K562 (cell line): ENCODE measurements at regions not wholly inside any gene's neighbourhood (a gene's known extent, or its start where the extent isn't known, plus 50 kb on each side); places are given as distances from the start of the nearest gene placed in this dataset.
"Not testable (repeated sequence)": the region's sequence is repeated elsewhere in the genome, so short reads cannot be mapped to it uniquely, and the experiment has no call there.

Experiments
- ATAC-seq: fragments of 200-7000 bp; cut with Tn5 transposase; 3 replicates; pipeline ENCODE4 v1.9.1; 2020; ENCODE audit warnings: moderate library complexity
- BruUV-seq: library from RNA; stranded (reverse); fragments of 400-500 nt; replicated peaks from 2 replicates; lab custom pipeline; 2021; lab: Mats Ljungman, UMichigan
- CTCF ChIA-PET: fragments of 300-600 bp; formaldehyde crosslinking; extraction: SDS; loops from one replicate; lab custom pipeline; 2021; ENCODE audit warnings: low intra/inter-chr PET ratio; lab: Yijun Ruan, JAX
- POLR2A ChIA-PET: fragments of 300-600, 350-650 bp; sonication (Branson Sonifier 250); formaldehyde crosslinking; extraction: SDS; loops from one replicate; lab custom pipeline; 2021; ENCODE audit warnings: antibody characterized with exemption, inconsistent platforms; lab: Yijun Ruan, JAX
- DNase-seq, 4 experiments: peaks; one replicate each; pipeline versions ENCODE4 v3.0.0 to v3.0.0-alpha.2; 2011 to 2018; ENCODE audit warnings: low spot score in 3 of 4, mixed read lengths in 3 of 4; ENCODE audit errors: extremely low read depth in 1 of 4
- FAIRE-seq: peaks from 2 replicates; lab custom pipeline; 2011; peaks lifted over from hg19 to GRCh38; lab: Jason Lieb, UNC
- H2AFZ ChIP-seq: 2 replicates; pipeline ENCODE4 v1.6.0; 2011; ENCODE audit warnings: low read depth, low read length, control low read depth, inconsistent platforms
- H3K27ac ChIP-seq: fragments of 200-600 bp; 3 replicates; pipeline ENCODE4 v1.8.0; 2011; ENCODE audit warnings: low read depth, mild to moderate bottlenecking, control low read depth, inconsistent platforms, low read length, moderate library complexity, mixed read lengths; ENCODE audit errors: extremely low read depth
- H3K27me3 ChIP-seq, 2 experiments: fragments of 300-600 bp in 1 of 2; 2 replicates in 1 of 2; 3 replicates in 1 of 2; pipeline versions ENCODE4 v1.6.0 to v1.8.0; 2011; ENCODE audit warnings: inconsistent platforms in 2 of 2, low read length in 2 of 2, mild to moderate bottlenecking in 1 of 2, mixed read lengths in 1 of 2, moderate library complexity in 1 of 2; ENCODE audit not compliant: control insufficient read depth in 2 of 2, insufficient read depth in 2 of 2
- H3K36me3 ChIP-seq: fragments of 300-600 bp; 3 replicates; pipeline ENCODE4 v1.8.0; 2011; ENCODE audit warnings: mild to moderate bottlenecking, low read length, inconsistent platforms; ENCODE audit not compliant: control insufficient read depth, insufficient read depth
- H3K4me1 ChIP-seq, 2 experiments: fragments of 200-600 bp in 1 of 2; replicated peaks in 1 of 2; 2 replicates in 1 of 2; 3 replicates in 1 of 2; pipeline versions ENCODE4 v1.5.1 to v1.8.0; 2011; ENCODE audit warnings: inconsistent platforms in 2 of 2, low read length in 2 of 2, mild to moderate bottlenecking in 1 of 2, mixed read lengths in 1 of 2, moderate library complexity in 1 of 2; ENCODE audit not compliant: control insufficient read depth in 2 of 2, insufficient read depth in 2 of 2
- H3K4me2 ChIP-seq: 2 replicates; pipeline ENCODE4 v1.6.1; 2011; ENCODE audit warnings: low read length, control low read depth, inconsistent platforms, mixed read lengths; ENCODE audit not compliant: insufficient read depth
- H3K4me3 ChIP-seq: fragments of 200-600 bp; sonication (generic), shearing (Covaris generic); 2 replicates; pipeline ENCODE4 v1.5.1; 2016; ENCODE audit warnings: control low read depth, inconsistent platforms
- H3K79me2 ChIP-seq: fragments of 200-600 bp; 3 replicates; pipeline ENCODE4 v1.8.0; 2011; ENCODE audit warnings: low read length, inconsistent platforms; ENCODE audit not compliant: control insufficient read depth, insufficient read depth
- H3K9ac ChIP-seq, 2 experiments: 2 replicates each; pipeline versions ENCODE4 v1.6.0 to v1.6.1; 2011; ENCODE audit warnings: low read depth in 2 of 2, low read length in 2 of 2, control low read depth in 1 of 2, inconsistent platforms in 1 of 2, mild to moderate bottlenecking in 1 of 2, mixed read lengths in 1 of 2; ENCODE audit not compliant: insufficient read depth in 1 of 2
- H3K9me1 ChIP-seq: one replicate; pipeline ENCODE4 v1.6.0; 2011; ENCODE audit warnings: inconsistent platforms, mild to moderate bottlenecking, low read length, moderate library complexity; ENCODE audit not compliant: control insufficient read depth, insufficient read depth
- H3K9me3 ChIP-seq: replicated peaks from 2 replicates; pipeline ENCODE4 v1.5.1; 2011; ENCODE audit warnings: low read depth, low read length, inconsistent platforms; ENCODE audit not compliant: control insufficient read depth, insufficient read depth
- H4K20me1 ChIP-seq: replicated peaks from 2 replicates; pipeline ENCODE4 v1.6.1; 2011; ENCODE audit warnings: low read length, inconsistent platforms, mixed read lengths; ENCODE audit not compliant: control insufficient read depth, insufficient read depth
- GABPB2 ChIP-seq: fragments of 250-450 bp; sonication (Bioruptor Pico); conservative IDR thresholded peaks from 2 replicates; pipeline ENCODE4 v1.5.1; 2021; ENCODE audit warnings: mild to moderate bottlenecking
- NFIX ChIP-seq: fragments of 250-450 bp; sonication (Bioruptor Pico); IDR thresholded peaks from 2 replicates; pipeline ENCODE4 v1.4.0; 2020; ENCODE audit warnings: low read depth, mild to moderate bottlenecking, moderate library complexity
- ZBTB11 ChIP-seq, 3 experiments: fragments of 200-800 bp in 1 of 3; fragments of 250-450 bp in 1 of 3; fragments of 450-650 bp in 1 of 3; sonication (Bioruptor Pico) in 1 of 3; sonication (Bioruptor generic) in 1 of 3; formaldehyde crosslinking in 1 of 3; IDR thresholded peaks; 2 replicates each; pipeline versions ENCODE4 v1.6.1 to v1.8.0; 2016 to 2022; ENCODE audit warnings: mild to moderate bottlenecking in 2 of 3, missing genetic modification characterization in 2 of 3, missing compliant biosample characterization in 1 of 3, moderate library complexity in 1 of 3
- ZNF277 ChIP-seq: fragments of 250-450 bp; sonication (Bioruptor Pico); IDR thresholded peaks from 2 replicates; pipeline ENCODE4 v1.8.0; 2022; ENCODE audit warnings: inconsistent platforms, mild to moderate bottlenecking, moderate library complexity, borderline replicate concordance
- WGBS: fragments of 100-300 bp; shearing (Covaris generic); methylation state at CpG from one replicate; pipeline ENCODE4 v1.1.6; 2016; ENCODE audit warnings: low coverage, mixed read lengths; ENCODE audit not compliant: insufficient coverage; ENCODE audit errors: missing lambda C conversion rate; 5-methylcytosine and 5-hydroxymethylcytosine counted together
- in situ Hi-C: fragments of 300-500 bp; cut with MboI; formaldehyde crosslinking; loops from 4 replicates; pipeline ENCODE4 v1.15.0; 2018; ENCODE audit warnings: inconsistent platforms, mixed read lengths
- intact Hi-C: fragments of 100-400 bp; cut with micrococcal nuclease; formaldehyde crosslinking; loops from 2 replicates; pipeline ENCODE4 v1.14.2; 2022

- DNase-seq, POLR2A ChIA-PET, H3K27me3 ChIP-seq, H4K20me1 ChIP-seq, ATAC-seq, H3K4me3 ChIP-seq, H2AFZ ChIP-seq, H3K79me2 ChIP-seq, H3K36me3 ChIP-seq, BruUV-seq, FAIRE-seq, H3K9me3 ChIP-seq, H3K9ac ChIP-seq, CTCF ChIA-PET, H3K27ac ChIP-seq, intact Hi-C loops, in situ Hi-C loops, H3K4me1 ChIP-seq, H3K4me2 ChIP-seq, H3K9me1 ChIP-seq: not testable (repeated sequence)
- 90% methylated on average over 10 of the region's 16 CpGs for WGBS
- TF ChIP-seq ZNF277 (CRISPR knock-in tag) (peak; percentile 87; the same call in 1 of the 2 replicates), NFIX (CRISPR knock-in tag) (peak; percentile 71), ZBTB11 (CRISPR knock-in tag; IDR thresholded peaks at IDR 0.05) (0 out of 6 replicates have a peak, but pooled peaks of 1 of the 3 experiments have one; percentile 28), GABPB2 (CRISPR knock-in tag) (0 out of 2 replicates have a peak, but pooled peaks have one; percentile 22)
Observed at GRCh38 chrX:66096987-66097386, 57.1 kb upstream of the VSIG4 start.
